Rectal smooth muscle tissue (tissue), 1 donor: ENCODE measurements at regions not wholly inside any gene's neighbourhood (a gene's known extent, or its start where the extent isn't known, plus 50 kb on each side); places are given as distances from the start of the nearest gene placed in this dataset.

ENCODE experiments used
- H3K27ac ChIP-seq: one replicate; pipeline ENCODE4 v1.7.0; 2013; ENCODE audit warnings: low read depth, low read length, inconsistent platforms
- H3K27me3 ChIP-seq: one replicate; pipeline ENCODE4 v1.7.0; 2013; ENCODE audit warnings: low read length; ENCODE audit not compliant: control insufficient read depth, insufficient read depth
- H3K36me3 ChIP-seq: one replicate; pipeline ENCODE4 v1.7.0; 2013; ENCODE audit warnings: low read length; ENCODE audit not compliant: control insufficient read depth, insufficient read depth
- H3K4me1 ChIP-seq: one replicate; pipeline ENCODE4 v1.7.0; 2013; ENCODE audit warnings: low read length; ENCODE audit not compliant: control insufficient read depth, insufficient read depth
- H3K4me3 ChIP-seq: one replicate; pipeline ENCODE4 v1.7.0; 2013; ENCODE audit warnings: low read length
- H3K9ac ChIP-seq: one replicate; pipeline ENCODE4 v1.7.0; 2013; ENCODE audit warnings: low read length

GRCh38 chr1:208533746-208534598 lies 289.8 kb upstream of the PLXNA2 start:
- Histone ChIP-seq H3K27ac (no peak overlapping the region), H3K4me3 (no peak overlapping the region), H3K27me3 (no peaks in the 10 kb centered on the region), H3K36me3 (no peaks in the 10 kb centered on the region), H3K9ac (no peak overlapping the region), H3K4me1 (no peaks in the 10 kb centered on the region)

- no peaks in the 10 kb centered on the region for H3K36me3 ChIP-seq
- H3K27ac ChIP-seq = no peak overlapping the region
- no peaks in the 10 kb centered on the region for H3K27me3 ChIP-seq
- no peak overlapping the region for H3K9ac ChIP-seq
- H3K4me3 ChIP-seq = no peak overlapping the region
- H3K4me1 ChIP-seq = no peaks in the 10 kb centered on the region
These were observed 290.4 kb upstream of the PLXNA2 start for GRCh38 chr1:208534599-208534897.

GRCh38 chr1:208534979-208535378 lies 290.8 kb upstream of the PLXNA2 start:
- no peaks in the 10 kb centered on the region for H3K4me1 ChIP-seq
- no peaks in the 10 kb centered on the region for H3K27me3 ChIP-seq
- H3K9ac ChIP-seq = no peak overlapping the region
- no peak overlapping the region for H3K27ac ChIP-seq
- no peak overlapping the region for H3K4me3 ChIP-seq
- no peaks in the 10 kb centered on the region for H3K36me3 ChIP-seq

GRCh38 chr1:208535511-208535910 lies 291.3 kb upstream of the PLXNA2 start:
- Histone ChIP-seq H3K36me3 (no peaks in the 10 kb centered on the region), H3K4me3 (no peak overlapping the region), H3K27me3 (no peaks in the 10 kb centered on the region), H3K27ac (no peak overlapping the region), H3K9ac (no peak overlapping the region), H3K4me1 (no peaks in the 10 kb centered on the region)

GRCh38 chr1:208536212-208536611 lies 292.0 kb upstream of the PLXNA2 start:
- H3K27me3 ChIP-seq = no peaks in the 10 kb centered on the region
- no peaks in the 10 kb centered on the region for H3K36me3 ChIP-seq
- H3K9ac ChIP-seq = no peak overlapping the region
- no peak overlapping the region for H3K27ac ChIP-seq
- no peak overlapping the region for H3K4me3 ChIP-seq
- no peaks in the 10 kb centered on the region for H3K4me1 ChIP-seq

- no peaks in the 10 kb centered on the region for H3K27me3 ChIP-seq
- no peaks in the 10 kb centered on the region for H3K4me1 ChIP-seq
- H3K27ac ChIP-seq = no peak overlapping the region
- H3K36me3 ChIP-seq = no peaks in the 10 kb centered on the region
- no peak overlapping the region for H3K9ac ChIP-seq
- no peak overlapping the region for H3K4me3 ChIP-seq
These were observed 293.0 kb upstream of the PLXNA2 start for GRCh38 chr1:208537198-208537597.

GRCh38 chr1:208538078-208538477 lies 293.9 kb upstream of the PLXNA2 start:
- no peaks in the 10 kb centered on the region for H3K36me3 ChIP-seq
- no peaks in the 10 kb centered on the region for H3K4me1 ChIP-seq
- no peak overlapping the region for H3K27ac ChIP-seq
- H3K27me3 ChIP-seq = no peaks in the 10 kb centered on the region
- H3K9ac ChIP-seq = no peak overlapping the region
- no peak overlapping the region for H3K4me3 ChIP-seq

GRCh38 chr1:208538587-208538986 lies 294.4 kb upstream of the PLXNA2 start:
- Histone ChIP-seq H3K9ac (no peak overlapping the region), H3K36me3 (no peaks in the 10 kb centered on the region), H3K27ac (no peak overlapping the region), H3K27me3 (no peaks in the 10 kb centered on the region), H3K4me1 (no peaks in the 10 kb centered on the region), H3K4me3 (no peak overlapping the region)

- H3K27me3 ChIP-seq = no peaks in the 10 kb centered on the region
- H3K27ac ChIP-seq = no peak overlapping the region
- H3K4me3 ChIP-seq = no peak overlapping the region
- no peaks in the 10 kb centered on the region for H3K4me1 ChIP-seq
- H3K36me3 ChIP-seq = no peaks in the 10 kb centered on the region
- H3K9ac ChIP-seq = no peak overlapping the region
These were observed 296.5 kb upstream of the PLXNA2 start for GRCh38 chr1:208540724-208541123.

- Histone ChIP-seq H3K4me1 (no peaks in the 10 kb centered on the region), H3K36me3 (no peaks in the 10 kb centered on the region), H3K4me3 (no peak overlapping the region), H3K9ac (no peak overlapping the region), H3K27me3 (no peaks in the 10 kb centered on the region), H3K27ac (no peak overlapping the region)
These were observed 297.2 kb upstream of the PLXNA2 start for GRCh38 chr1:208541225-208541855.

- Histone ChIP-seq H3K27me3 (no peaks in the 10 kb centered on the region), H3K4me3 (no peak overlapping the region), H3K9ac (no peak overlapping the region), H3K27ac (no peak overlapping the region), H3K36me3 (no peaks in the 10 kb centered on the region), H3K4me1 (no peaks in the 10 kb centered on the region)
These were observed 298.1 kb upstream of the PLXNA2 start for GRCh38 chr1:208542309-208542708.

- H3K36me3 ChIP-seq = no peaks in the 10 kb centered on the region
- H3K9ac ChIP-seq = no peak overlapping the region
- no peak overlapping the region for H3K4me3 ChIP-seq
- H3K27ac ChIP-seq = no peak overlapping the region
- no peaks in the 10 kb centered on the region for H3K27me3 ChIP-seq
- H3K4me1 ChIP-seq = no peaks in the 10 kb centered on the region
These were observed 299.9 kb upstream of the PLXNA2 start for GRCh38 chr1:208544053-208544452.

GRCh38 chr1:208544794-208545193 lies 300.6 kb upstream of the PLXNA2 start:
- H3K4me1 ChIP-seq = no peaks in the 10 kb centered on the region
- H3K27ac ChIP-seq = no peak overlapping the region
- H3K9ac ChIP-seq = no peak overlapping the region
- no peak overlapping the region for H3K4me3 ChIP-seq
- no peaks in the 10 kb centered on the region for H3K36me3 ChIP-seq
- H3K27me3 ChIP-seq = no peaks in the 10 kb centered on the region
